SU-DHL-6 (cell line): ENCODE measurements at regions not wholly inside any gene's neighbourhood (a gene's known extent, or its start where the extent isn't known, plus 50 kb on each side); places are given as distances from the start of the nearest gene placed in this dataset.

Experiments
- H2AFZ ChIP-seq: fragments of 200-600 bp; sonication (generic); 2 replicates; pipeline ENCODE4 v1.6.1; 2014; ENCODE audit warnings: low read depth, mild to moderate bottlenecking, moderate library complexity, mixed read lengths, antibody characterized with exemption, low read length; ENCODE audit not compliant: severe bottlenecking
- H3F3A ChIP-seq: fragments of 200-600 bp; shearing (Covaris generic); 2 replicates; pipeline ENCODE4 v1.6.0; 2016; ENCODE audit warnings: antibody characterized with exemption, mild to moderate bottlenecking; ENCODE audit not compliant: insufficient read depth
- H3K27ac ChIP-seq: fragments of 200-600 bp; sonication (generic); 2 replicates; pipeline ENCODE4 v1.5.1; 2016; ENCODE audit warnings: low read depth, mild to moderate bottlenecking, low read length, moderate library complexity, mixed read lengths
- H3K27me3 ChIP-seq: fragments of 200-600 bp; sonication (generic), shearing (Covaris generic); 2 replicates; pipeline ENCODE4 v1.6.0; 2014; ENCODE audit warnings: mild to moderate bottlenecking, low read length
- H3K36me3 ChIP-seq: fragments of 200-600 bp; sonication (generic); 2 replicates; pipeline ENCODE4 v1.6.1; 2014; ENCODE audit warnings: mild to moderate bottlenecking, low read length, mixed read lengths
- H3K4me2 ChIP-seq: fragments of 300-600, 200-600 bp; shearing (Covaris generic), sonication (generic); 2 replicates; pipeline ENCODE4 v1.6.0; 2014; ENCODE audit warnings: low read length, low read depth, mild to moderate bottlenecking; ENCODE audit not compliant: poor library complexity, severe bottlenecking
- H3K4me3 ChIP-seq: fragments of 200-600 bp; sonication (generic); 2 replicates; pipeline ENCODE4 v1.5.1; 2014; ENCODE audit warnings: antibody characterized with exemption, low read length, mild to moderate bottlenecking, mixed read lengths; ENCODE audit not compliant: insufficient read depth, poor library complexity, severe bottlenecking
- H3K79me2 ChIP-seq: fragments of 200-600 bp; sonication (generic); 2 replicates; pipeline ENCODE4 v1.6.1; 2014; ENCODE audit warnings: mild to moderate bottlenecking, low read length, moderate library complexity; ENCODE audit not compliant: insufficient read depth
- H3K9ac ChIP-seq: fragments of 200-600 bp; sonication (generic); 2 replicates; pipeline ENCODE4 v1.7.0; 2014; ENCODE audit warnings: mild to moderate bottlenecking, low read length
- H3K9me2 ChIP-seq: fragments of 200-600 bp; sonication (generic); replicated peaks from 2 replicates; pipeline ENCODE4 v1.6.1; 2014; ENCODE audit warnings: low read length; ENCODE audit not compliant: insufficient read depth
- H3K9me3 ChIP-seq: fragments of 200-600 bp; sonication (generic); 2 replicates; pipeline ENCODE4 v1.6.1; 2014; ENCODE audit warnings: low read length, mixed read lengths; ENCODE audit not compliant: insufficient read depth
- H4K20me1 ChIP-seq: fragments of 200-600 bp; sonication (generic); 2 replicates; pipeline ENCODE4 v1.6.1; 2014; ENCODE audit warnings: low read depth, mild to moderate bottlenecking, antibody characterized with exemption, low read length, moderate library complexity, mixed read lengths
- EZH2phosphoT487 ChIP-seq: fragments of 200-600 bp; sonication (generic), shearing (Covaris generic); conservative IDR thresholded peaks from 2 replicates; pipeline ENCODE4 v1.6.1; 2018; ENCODE audit warnings: mild to moderate bottlenecking, antibody characterized with exemption, low read length, moderate library complexity, mixed read lengths
- TF ChIP-seq, protein P1 (sequence below): fragments of 200-600 bp; sonication (generic); IDR thresholded peaks from one replicate; pipeline ENCODE4 v1.5.1; 2017; ENCODE audit warnings: antibody characterized with exemption, mild to moderate bottlenecking, low read length, moderate library complexity; ENCODE audit not compliant: insufficient read depth, poor library complexity, severe bottlenecking

DNA sequence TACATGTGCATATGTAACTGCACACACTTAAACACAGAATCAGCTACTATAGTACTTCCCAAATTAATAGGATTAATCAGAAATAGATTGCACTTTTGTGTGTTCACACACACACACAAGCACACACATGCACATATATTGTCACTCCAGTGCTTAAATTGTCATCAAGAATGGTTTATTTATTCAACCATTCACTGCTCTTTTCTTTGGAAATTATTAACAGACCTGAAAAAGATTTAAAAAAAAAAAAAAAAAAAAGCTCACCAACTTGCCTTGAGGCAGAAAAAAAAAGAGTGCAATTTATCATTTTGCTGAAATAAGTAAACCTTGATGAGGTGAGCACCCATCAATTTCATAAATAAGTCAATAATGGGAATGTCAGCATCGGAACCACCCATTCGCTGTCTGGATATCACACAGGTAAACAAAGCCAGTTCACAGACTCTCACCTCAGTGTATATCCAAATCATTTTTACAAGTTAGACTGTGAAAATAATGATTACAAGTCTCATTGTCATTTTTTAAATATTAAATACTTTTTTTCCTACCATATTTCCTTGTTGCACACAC is 562.8 kb downstream of the BNC2 start:
- Histone ChIP-seq H3K4me3 (no peak overlapping the region), H2AFZ (no peak overlapping the region), H3K4me2 (no peak overlapping the region), H3K27ac (no peak overlapping the region), H3K9me3 (no peaks in the 10 kb centered on the region), H3K27me3 (no peaks in the 10 kb centered on the region), H3K36me3 (no peaks in the 10 kb centered on the region), H3F3A (no peaks in the 10 kb centered on the region), H3K9ac (no peak overlapping the region), H3K79me2 (no peaks in the 10 kb centered on the region), H3K9me2 (no peaks in the 10 kb centered on the region), H4K20me1 (no peaks in the 10 kb centered on the region)
- TF ChIP-seq, protein P1, sequence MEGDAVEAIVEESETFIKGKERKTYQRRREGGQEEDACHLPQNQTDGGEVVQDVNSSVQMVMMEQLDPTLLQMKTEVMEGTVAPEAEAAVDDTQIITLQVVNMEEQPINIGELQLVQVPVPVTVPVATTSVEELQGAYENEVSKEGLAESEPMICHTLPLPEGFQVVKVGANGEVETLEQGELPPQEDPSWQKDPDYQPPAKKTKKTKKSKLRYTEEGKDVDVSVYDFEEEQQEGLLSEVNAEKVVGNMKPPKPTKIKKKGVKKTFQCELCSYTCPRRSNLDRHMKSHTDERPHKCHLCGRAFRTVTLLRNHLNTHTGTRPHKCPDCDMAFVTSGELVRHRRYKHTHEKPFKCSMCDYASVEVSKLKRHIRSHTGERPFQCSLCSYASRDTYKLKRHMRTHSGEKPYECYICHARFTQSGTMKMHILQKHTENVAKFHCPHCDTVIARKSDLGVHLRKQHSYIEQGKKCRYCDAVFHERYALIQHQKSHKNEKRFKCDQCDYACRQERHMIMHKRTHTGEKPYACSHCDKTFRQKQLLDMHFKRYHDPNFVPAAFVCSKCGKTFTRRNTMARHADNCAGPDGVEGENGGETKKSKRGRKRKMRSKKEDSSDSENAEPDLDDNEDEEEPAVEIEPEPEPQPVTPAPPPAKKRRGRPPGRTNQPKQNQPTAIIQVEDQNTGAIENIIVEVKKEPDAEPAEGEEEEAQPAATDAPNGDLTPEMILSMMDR, result no peak
- no peak for TF ChIP-seq EZH2phosphoT487

DNA sequence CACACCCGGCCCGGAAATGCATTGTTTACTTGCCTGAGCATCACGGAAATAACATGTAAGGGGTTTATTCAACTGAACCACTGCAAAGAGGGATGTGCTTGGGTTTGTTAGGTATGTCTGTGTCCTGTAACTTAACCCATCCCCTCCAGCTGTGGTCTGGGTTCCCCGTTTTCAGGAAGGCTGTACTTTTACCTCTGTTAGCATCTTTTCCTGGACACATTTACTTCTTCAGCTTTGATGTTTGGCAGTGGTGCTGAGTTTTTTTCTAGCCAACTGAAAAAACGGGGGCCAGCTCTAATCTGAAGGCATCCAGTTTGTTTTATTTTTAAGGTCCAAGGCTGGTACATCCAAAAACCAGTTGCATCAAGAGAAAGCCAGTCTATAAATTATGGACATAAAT is 561.8 kb downstream of the BNC2 start:
- Histone ChIP-seq H3K4me3 (no peak overlapping the region), H3F3A (no peaks in the 10 kb centered on the region), H3K79me2 (no peaks in the 10 kb centered on the region), H3K4me2 (no peak overlapping the region), H3K27ac (no peak overlapping the region), H3K9ac (no peak overlapping the region), H3K9me3 (no peaks in the 10 kb centered on the region), H3K9me2 (no peaks in the 10 kb centered on the region), H3K27me3 (no peaks in the 10 kb centered on the region), H2AFZ (no peak overlapping the region), H3K36me3 (no peaks in the 10 kb centered on the region), H4K20me1 (no peaks in the 10 kb centered on the region)
- TF ChIP-seq, protein P1, result no peak
- TF ChIP-seq EZH2phosphoT487, result no peak

- H3K27me3 ChIP-seq, result no peaks in the 10 kb centered on the region
- H3K9me2 ChIP-seq, result no peaks in the 10 kb centered on the region
- H3F3A ChIP-seq, result no peaks in the 10 kb centered on the region
- H2AFZ ChIP-seq, result no peak overlapping the region
- no peak overlapping the region for H3K27ac ChIP-seq
- H4K20me1 ChIP-seq, result no peaks in the 10 kb centered on the region
- no peaks in the 10 kb centered on the region for H3K9me3 ChIP-seq
- H3K36me3 ChIP-seq, result no peaks in the 10 kb centered on the region
- H3K9ac ChIP-seq, result no peak overlapping the region
- no peak overlapping the region for H3K4me3 ChIP-seq
- no peak overlapping the region for H3K4me2 ChIP-seq
- H3K79me2 ChIP-seq, result no peaks in the 10 kb centered on the region
- TF ChIP-seq, protein P1, result no peak
- no peak for TF ChIP-seq EZH2phosphoT487
Observed at GRCh38 chr9:16309082-16309468, 561.4 kb downstream of the BNC2 start.
